Gastrocnemius medialis (tissue), 4 donors: ENCODE measurements at regions not wholly inside any gene's neighbourhood (a gene's known extent, or its start where the extent isn't known, plus 50 kb on each side); places are given as distances from the start of the nearest gene placed in this dataset.

Source experiments
- ATAC-seq, 2 donors: fragments of 150-250 bp; one replicate each; pipeline ENCODE4 v1.9.1; 2016
- DNase-seq, 2 donors: peaks; one replicate each; pipeline ENCODE4 v3.0.0-alpha.2; 2019
- H3K27ac ChIP-seq, 4 donors: fragments of 200-600 bp; sonication (generic); 1 replicate in 1 of 4; 2 replicates in 3 of 4; pipeline ENCODE4 v1.5.1; 2016 to 2018; ENCODE audit warnings: mild to moderate bottlenecking in 2 of 4, moderate library complexity in 1 of 4
- H3K27me3 ChIP-seq, 3 donors: fragments of 200-600 bp; sonication (generic) in 2 of 3; 1 replicate in 1 of 3; 2 replicates in 2 of 3; pipeline versions ENCODE4 v1.5.1 to v1.6.0; 2016 to 2019; ENCODE audit warnings: mild to moderate bottlenecking in 1 of 3, moderate library complexity in 1 of 3
- H3K36me3 ChIP-seq, 2 donors: fragments of 200-600 bp; sonication (generic) in 1 of 2; one replicate each; pipeline ENCODE4 v1.5.1; 2017 to 2018
- H3K4me1 ChIP-seq, 2 donors: fragments of 200-600 bp; sonication (generic) in 1 of 2; one replicate each; pipeline ENCODE4 v1.5.1; 2016 to 2017; ENCODE audit warnings: mild to moderate bottlenecking in 2 of 2
- H3K4me3 ChIP-seq, 4 donors: fragments of 200-600 bp; sonication (generic) in 3 of 4; 1 replicate in 1 of 4; 2 replicates in 3 of 4; pipeline ENCODE4 v1.5.1; 2016 to 2019; ENCODE audit warnings: mild to moderate bottlenecking in 2 of 4
- H3K9me3 ChIP-seq, 3 donors: fragments of 200-600 bp; sonication (generic) in 2 of 3; 1 replicate in 1 of 3; 2 replicates in 2 of 3; pipeline ENCODE4 v1.5.1; 2016 to 2019
- POLR2A ChIP-seq, 2 donors: fragments of 450-650 bp; IDR thresholded peaks; one replicate each; pipeline ENCODE4 v1.6.1; 2017; ENCODE audit warnings: antibody characterized with exemption in 2 of 2, mild to moderate bottlenecking in 2 of 2, moderate library complexity in 2 of 2
- in situ Hi-C, 4 donors: fragments of 200-750 bp; cut with MboI; loops; one replicate each; pipeline versions ENCODE4 v1.15.0 to v1.8.0; 2017; ENCODE audit warnings: low sequenced_read_pairs in 4 of 4
- intact Hi-C: fragments of 100-400 bp; cut with DNase I; formaldehyde crosslinking; loops from one replicate; pipeline ENCODE4 v1.15.1; 2023; ENCODE audit warnings: low total_unique reads
- TF ChIP-seq, protein P1 (sequence below), 5 experiments: fragments of 450-650 bp in 3 of 5; fragments of 200-600 bp in 2 of 5; sonication (generic) in 2 of 5; IDR thresholded peaks in 4 of 5; conservative IDR thresholded peaks in 1 of 5; 1 replicate in 4 of 5; 2 replicates in 1 of 5; pipeline ENCODE4 v1.5.1; 2016 to 2019; ENCODE audit warnings: antibody characterized with exemption in 5 of 5, mild to moderate bottlenecking in 3 of 5, moderate library complexity in 3 of 5

DNA sequence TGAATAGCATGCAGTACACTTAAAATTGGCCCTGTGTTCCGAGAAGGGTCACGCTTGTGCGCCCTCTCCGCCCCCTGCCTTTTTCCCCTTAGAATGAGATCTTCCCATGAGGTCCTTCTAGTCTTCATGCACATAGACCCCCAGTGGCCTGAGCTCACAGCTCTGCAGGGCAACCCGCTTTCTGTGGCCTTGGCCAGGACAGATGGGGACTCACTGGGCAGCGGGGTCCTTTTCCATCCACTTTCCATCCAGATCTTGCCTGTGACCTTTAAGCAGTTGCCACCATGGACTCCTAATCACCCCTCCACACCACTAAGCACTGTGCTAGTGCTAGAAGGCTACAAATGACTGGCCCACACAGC, 244.4 kb downstream of the UACA start:
- H3K27ac ChIP-seq, result no peak overlapping the region
- no peak for ATAC-seq
- TF ChIP-seq POLR2A (IDR thresholded peaks at IDR 0.05), result no peak
- TF ChIP-seq, protein P1, sequence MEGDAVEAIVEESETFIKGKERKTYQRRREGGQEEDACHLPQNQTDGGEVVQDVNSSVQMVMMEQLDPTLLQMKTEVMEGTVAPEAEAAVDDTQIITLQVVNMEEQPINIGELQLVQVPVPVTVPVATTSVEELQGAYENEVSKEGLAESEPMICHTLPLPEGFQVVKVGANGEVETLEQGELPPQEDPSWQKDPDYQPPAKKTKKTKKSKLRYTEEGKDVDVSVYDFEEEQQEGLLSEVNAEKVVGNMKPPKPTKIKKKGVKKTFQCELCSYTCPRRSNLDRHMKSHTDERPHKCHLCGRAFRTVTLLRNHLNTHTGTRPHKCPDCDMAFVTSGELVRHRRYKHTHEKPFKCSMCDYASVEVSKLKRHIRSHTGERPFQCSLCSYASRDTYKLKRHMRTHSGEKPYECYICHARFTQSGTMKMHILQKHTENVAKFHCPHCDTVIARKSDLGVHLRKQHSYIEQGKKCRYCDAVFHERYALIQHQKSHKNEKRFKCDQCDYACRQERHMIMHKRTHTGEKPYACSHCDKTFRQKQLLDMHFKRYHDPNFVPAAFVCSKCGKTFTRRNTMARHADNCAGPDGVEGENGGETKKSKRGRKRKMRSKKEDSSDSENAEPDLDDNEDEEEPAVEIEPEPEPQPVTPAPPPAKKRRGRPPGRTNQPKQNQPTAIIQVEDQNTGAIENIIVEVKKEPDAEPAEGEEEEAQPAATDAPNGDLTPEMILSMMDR (IDR thresholded peaks at IDR 0.05 in 4 of 5, conservative IDR thresholded peaks at IDR 0.05 in 1 of 5), result no peak
- no peaks in the 10 kb centered on the region for H3K9me3 ChIP-seq
- no peaks in the 10 kb centered on the region for H3K27me3 ChIP-seq
- H3K4me3 ChIP-seq, result no peak overlapping the region
- H3K4me1 ChIP-seq, result no peaks in the 10 kb centered on the region
- no peak for DNase-seq
- intact Hi-C loops (no loop called here), in situ Hi-C loops (no loop called here)
- no peaks in the 10 kb centered on the region for H3K36me3 ChIP-seq

DNA sequence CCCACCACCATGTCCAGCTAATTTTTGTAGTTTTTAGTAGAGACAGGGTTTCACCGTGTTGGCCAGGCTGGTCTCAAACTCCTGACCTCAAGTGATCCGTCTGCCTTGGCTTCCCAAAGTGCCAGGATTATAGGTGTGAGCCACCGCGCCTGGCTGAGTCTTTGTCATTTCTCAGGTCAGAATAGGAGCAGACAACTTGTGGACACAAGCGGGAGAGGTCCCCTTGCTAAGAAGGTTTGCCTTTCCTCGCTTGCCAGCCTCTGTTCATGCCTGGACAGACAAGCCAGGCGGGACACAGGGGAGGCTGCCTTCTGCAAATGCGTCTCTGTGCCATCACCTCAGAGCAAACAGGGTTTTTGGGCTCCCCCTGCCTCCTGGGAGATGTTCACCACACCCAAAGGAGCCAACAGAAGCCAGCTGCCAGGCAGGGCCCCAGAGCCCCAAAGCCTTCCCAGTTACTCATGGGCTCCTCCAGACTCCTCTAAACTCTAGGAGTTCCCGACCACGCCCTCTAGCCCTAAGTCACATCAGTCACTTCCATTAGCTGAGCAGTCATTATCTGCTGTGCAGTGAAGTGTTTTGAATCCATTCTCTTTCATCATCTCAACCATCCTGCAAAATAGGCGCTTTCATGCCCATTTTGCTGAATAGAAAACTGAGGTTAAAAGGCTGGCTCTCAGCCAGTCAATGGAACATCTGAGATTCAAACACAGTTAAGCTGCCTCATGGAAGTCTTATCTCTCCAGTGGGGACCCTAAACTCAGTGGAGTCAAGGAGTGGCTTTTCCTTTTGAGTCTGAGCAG, 245.0 kb downstream of the UACA start:
- DNase-seq (no peak), ATAC-seq (no peak)
- TF ChIP-seq, protein P1 (IDR thresholded peaks at IDR 0.05 in 4 of 5, conservative IDR thresholded peaks at IDR 0.05 in 1 of 5), result no peak
- intact Hi-C loops, result no loop called here
- H3K4me3 ChIP-seq, result no peak overlapping the region
- in situ Hi-C loops, result no loop called here
- no peaks in the 10 kb centered on the region for H3K27me3 ChIP-seq
- H3K9me3 ChIP-seq, result no peaks in the 10 kb centered on the region
- no peak overlapping the region for H3K27ac ChIP-seq
- no peaks in the 10 kb centered on the region for H3K36me3 ChIP-seq
- H3K4me1 ChIP-seq, result no peaks in the 10 kb centered on the region

DNA sequence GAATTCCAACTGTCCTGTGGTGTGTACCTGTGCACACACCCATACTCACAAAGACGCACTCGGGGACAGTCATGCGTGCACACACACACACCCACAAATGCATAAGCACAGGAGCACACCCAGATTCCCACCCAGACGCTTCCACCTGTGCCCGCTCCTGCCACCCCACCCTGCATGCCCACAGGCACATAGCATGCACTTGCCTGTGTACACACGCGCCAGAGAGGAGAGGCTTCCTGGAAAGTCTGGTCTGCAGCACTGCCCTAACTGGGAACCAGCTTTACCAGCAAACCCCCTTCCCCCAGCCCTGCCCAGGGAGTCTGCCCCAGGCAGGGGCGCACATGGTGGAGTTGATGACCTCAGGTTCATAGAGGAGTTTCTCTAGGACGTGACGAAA, 246.2 kb downstream of the UACA start:
- intact Hi-C loops, result no loop called here

DNA sequence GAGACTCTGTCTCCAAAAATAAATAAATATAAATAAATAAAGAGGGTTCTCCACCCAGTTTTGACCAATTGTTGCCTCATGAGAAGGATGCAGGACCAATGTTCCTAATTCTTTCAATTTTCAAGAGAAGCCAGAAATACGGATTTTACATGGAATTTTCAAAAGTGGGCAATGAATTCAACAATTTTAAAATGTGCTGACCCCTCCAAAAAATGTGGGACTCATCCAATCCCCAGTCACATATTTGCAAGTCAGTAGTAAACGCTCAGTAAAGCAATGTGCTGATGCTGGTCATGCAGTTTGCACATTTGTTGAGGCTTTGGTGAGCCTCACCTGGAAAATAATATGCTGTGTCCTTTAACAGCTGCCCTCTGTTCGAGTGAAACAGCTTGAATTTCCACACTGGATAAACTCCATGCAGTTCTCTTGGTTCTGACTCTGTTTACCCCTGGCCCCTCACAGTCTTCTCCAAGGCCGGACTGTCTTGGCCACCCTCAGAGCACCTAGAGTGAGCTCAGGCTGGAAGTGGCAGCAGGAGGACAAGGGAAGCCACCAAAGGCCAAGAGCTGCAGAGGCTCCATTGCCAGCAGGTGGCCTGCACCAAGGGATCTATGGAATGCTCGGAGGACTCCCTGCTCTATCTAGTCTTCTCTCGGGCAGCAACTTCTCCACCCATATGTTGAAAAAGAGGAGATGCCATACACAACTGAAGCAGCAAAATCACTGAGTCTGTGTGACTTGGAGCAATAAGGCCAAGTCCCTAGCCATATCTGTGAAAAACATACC, 246.8 kb downstream of the UACA start:
- Histone ChIP-seq H3K27ac (no peak overlapping the region), H3K36me3 (no peaks in the 10 kb centered on the region), H3K9me3 (no peaks in the 10 kb centered on the region), H3K4me1 (no peaks in the 10 kb centered on the region), H3K4me3 (no peak overlapping the region), H3K27me3 (no peaks in the 10 kb centered on the region)
- in situ Hi-C loops (no loop called here), intact Hi-C loops (no loop called here)
- no peak for ATAC-seq
- TF ChIP-seq, protein P1 (IDR thresholded peaks at IDR 0.05 in 4 of 5, conservative IDR thresholded peaks at IDR 0.05 in 1 of 5), result no peak
- TF ChIP-seq POLR2A (IDR thresholded peaks at IDR 0.05), result no peak
- no peak for DNase-seq

More for the DNA sequence above, 246.2 kb downstream of the UACA start:
- Histone ChIP-seq H3K27me3 (no peaks in the 10 kb centered on the region), H3K9me3 (no peaks in the 10 kb centered on the region), H3K4me1 (no peaks in the 10 kb centered on the region), H3K36me3 (no peaks in the 10 kb centered on the region), H3K27ac (no peak overlapping the region), H3K4me3 (no peak overlapping the region)
- DNase-seq (no peak), ATAC-seq (no peak)
- no peak for TF ChIP-seq POLR2A (IDR thresholded peaks at IDR 0.05)
- TF ChIP-seq, protein P1 (IDR thresholded peaks at IDR 0.05 in 4 of 5, conservative IDR thresholded peaks at IDR 0.05 in 1 of 5), result no peak
- in situ Hi-C loops, result no loop called here
